ENCODE measurements at regions not wholly inside any gene's neighbourhood (a gene's known extent, or its start where the extent isn't known, plus 50 kb on each side); places are given as distances from the start of the nearest gene placed in this dataset.
A peak's percentile ranks its signal among the peaks of the same experiment; 100 is the strongest.

DNA sequence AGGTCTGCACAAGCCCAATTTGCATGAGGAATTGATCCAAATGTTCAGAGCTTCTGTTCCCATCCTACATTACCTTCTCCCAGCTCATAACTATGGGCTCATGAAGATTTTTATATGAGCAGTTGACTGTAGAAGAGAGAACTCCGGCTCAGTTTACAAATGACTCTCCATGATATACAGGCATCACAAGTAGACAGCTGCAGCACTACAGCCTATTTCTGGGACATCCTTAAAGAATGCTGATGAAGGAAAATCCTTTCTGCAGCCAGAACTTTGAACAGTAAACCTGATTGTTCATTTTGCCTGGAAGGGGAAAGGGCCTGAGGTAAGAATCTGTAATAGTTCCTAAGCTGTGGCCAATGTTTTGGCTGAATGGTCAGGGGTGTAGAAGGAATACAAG lies 174.1 kb upstream of the CXCL13 start:
- H4K20me1 ChIP-seq (replicated peaks; ENCODE audit: insufficient read depth) = no peaks in the 10 kb centered on the region
- ATAC-seq (no peak), DNase-seq (ENCODE audit: low spot score) (no peak)
- H3K4me2 ChIP-seq = no peak overlapping the region
- Mint-ChIP-seq H3K9me3 (no peaks in the 10 kb centered on the region), H3K27me3 (ENCODE audit: insufficient read depth, low read depth, poor library complexity) (no peaks in the 10 kb centered on the region), H3K36me3 (ENCODE audit: low read depth) (no peaks in the 10 kb centered on the region; the same call in 2 of the 3 replicates), H3K4me3 (no peak overlapping the region), H3K27ac (no peak overlapping the region), H3K4me1 (no peaks in the 10 kb centered on the region)
- no peaks in the 10 kb centered on the region for H3K27me3 ChIP-seq (ENCODE audit: insufficient read depth)
- no peaks in the 10 kb centered on the region for H3F3A ChIP-seq (replicated peaks; ENCODE audit: low read depth)
- no peaks in the 10 kb centered on the region for H3K4me1 ChIP-seq (ENCODE audit: insufficient read depth)
- H2AFZ ChIP-seq = no peak overlapping the region
- H3K4me3 ChIP-seq = no peak overlapping the region
- no peak overlapping the region for H3K27ac ChIP-seq (ENCODE audit: low read depth)
- no peaks in the 10 kb centered on the region for H3K79me2 ChIP-seq (replicated peaks; ENCODE audit: insufficient read depth)
- no peaks in the 10 kb centered on the region for H3K9me2 ChIP-seq (ENCODE audit: insufficient read depth)
- no peaks in the 10 kb centered on the region for H3K36me3 ChIP-seq (ENCODE audit: insufficient read depth)
- TF ChIP-seq ZNF331 (CRISPR knock-in tag; IDR thresholded peaks at IDR 0.05; ENCODE audit: low read depth) (no peak), POLR2AphosphoS5 (IDR thresholded peaks at IDR 0.05; ENCODE audit: low read depth) (no peak)

DNA sequence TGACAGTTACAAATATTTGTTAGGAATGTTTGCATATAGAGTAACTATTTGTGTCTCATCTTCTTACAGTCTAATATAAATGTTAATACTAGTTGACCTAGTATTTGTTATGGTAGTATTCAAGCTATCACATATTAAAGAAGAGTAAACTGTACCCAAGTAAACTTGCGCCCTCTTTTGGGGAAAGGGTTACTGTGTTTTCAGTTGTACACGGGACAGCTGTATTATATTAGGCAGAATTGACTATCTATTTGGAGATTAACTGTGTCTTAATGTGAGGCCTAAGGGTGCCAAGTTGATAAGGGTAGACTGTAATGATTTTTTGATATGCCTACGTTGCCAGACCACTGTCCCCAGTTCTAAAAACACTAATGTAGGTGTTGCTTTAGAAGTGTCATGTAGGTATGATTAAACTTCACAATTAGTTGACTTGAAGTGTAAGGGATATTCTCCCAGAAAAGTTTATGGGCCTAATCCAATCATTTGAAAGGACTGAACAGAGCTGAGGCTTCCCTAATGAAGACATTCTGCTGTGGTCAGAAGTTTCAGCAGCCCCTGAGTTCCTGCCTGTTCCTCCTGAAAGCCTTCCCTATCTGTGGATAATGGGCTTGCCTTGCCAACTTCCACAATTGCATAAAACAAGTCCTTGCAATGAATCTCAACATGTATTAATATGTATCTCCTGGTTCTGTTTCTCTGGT lies 172.8 kb upstream of the CXCL13 start:
- Histone ChIP-seq H3K9me2 (ENCODE audit: insufficient read depth) (no peaks in the 10 kb centered on the region), H3K27ac (ENCODE audit: low read depth) (no peak overlapping the region), H3F3A (replicated peaks; ENCODE audit: low read depth) (no peaks in the 10 kb centered on the region), H4K20me1 (replicated peaks; ENCODE audit: insufficient read depth) (no peaks in the 10 kb centered on the region), H3K79me2 (replicated peaks; ENCODE audit: insufficient read depth) (no peaks in the 10 kb centered on the region), H2AFZ (no peak overlapping the region), H3K36me3 (ENCODE audit: insufficient read depth) (no peaks in the 10 kb centered on the region), H3K4me3 (no peak overlapping the region), H3K4me1 (ENCODE audit: insufficient read depth) (no peaks in the 10 kb centered on the region), H3K27me3 (ENCODE audit: insufficient read depth) (no peaks in the 10 kb centered on the region), H3K4me2 (no peak overlapping the region)
- H3K27ac Mint-ChIP-seq = no peak overlapping the region
- ATAC-seq (peak; percentile 58), DNase-seq (ENCODE audit: low spot score) (peak; percentile 47)
- no peak overlapping the region for H3K4me3 Mint-ChIP-seq
- no peaks in the 10 kb centered on the region for H3K9me3 Mint-ChIP-seq
- no peaks in the 10 kb centered on the region for H3K36me3 Mint-ChIP-seq (ENCODE audit: low read depth)
- TF ChIP-seq, protein P1, sequence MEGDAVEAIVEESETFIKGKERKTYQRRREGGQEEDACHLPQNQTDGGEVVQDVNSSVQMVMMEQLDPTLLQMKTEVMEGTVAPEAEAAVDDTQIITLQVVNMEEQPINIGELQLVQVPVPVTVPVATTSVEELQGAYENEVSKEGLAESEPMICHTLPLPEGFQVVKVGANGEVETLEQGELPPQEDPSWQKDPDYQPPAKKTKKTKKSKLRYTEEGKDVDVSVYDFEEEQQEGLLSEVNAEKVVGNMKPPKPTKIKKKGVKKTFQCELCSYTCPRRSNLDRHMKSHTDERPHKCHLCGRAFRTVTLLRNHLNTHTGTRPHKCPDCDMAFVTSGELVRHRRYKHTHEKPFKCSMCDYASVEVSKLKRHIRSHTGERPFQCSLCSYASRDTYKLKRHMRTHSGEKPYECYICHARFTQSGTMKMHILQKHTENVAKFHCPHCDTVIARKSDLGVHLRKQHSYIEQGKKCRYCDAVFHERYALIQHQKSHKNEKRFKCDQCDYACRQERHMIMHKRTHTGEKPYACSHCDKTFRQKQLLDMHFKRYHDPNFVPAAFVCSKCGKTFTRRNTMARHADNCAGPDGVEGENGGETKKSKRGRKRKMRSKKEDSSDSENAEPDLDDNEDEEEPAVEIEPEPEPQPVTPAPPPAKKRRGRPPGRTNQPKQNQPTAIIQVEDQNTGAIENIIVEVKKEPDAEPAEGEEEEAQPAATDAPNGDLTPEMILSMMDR (conservative IDR thresholded peaks at IDR 0.05; ENCODE audit: low read depth in 2 of 2) = peak; percentile 45 to 54; a peak in 3 of 4 replicates
- TF ChIP-seq, protein P2, sequence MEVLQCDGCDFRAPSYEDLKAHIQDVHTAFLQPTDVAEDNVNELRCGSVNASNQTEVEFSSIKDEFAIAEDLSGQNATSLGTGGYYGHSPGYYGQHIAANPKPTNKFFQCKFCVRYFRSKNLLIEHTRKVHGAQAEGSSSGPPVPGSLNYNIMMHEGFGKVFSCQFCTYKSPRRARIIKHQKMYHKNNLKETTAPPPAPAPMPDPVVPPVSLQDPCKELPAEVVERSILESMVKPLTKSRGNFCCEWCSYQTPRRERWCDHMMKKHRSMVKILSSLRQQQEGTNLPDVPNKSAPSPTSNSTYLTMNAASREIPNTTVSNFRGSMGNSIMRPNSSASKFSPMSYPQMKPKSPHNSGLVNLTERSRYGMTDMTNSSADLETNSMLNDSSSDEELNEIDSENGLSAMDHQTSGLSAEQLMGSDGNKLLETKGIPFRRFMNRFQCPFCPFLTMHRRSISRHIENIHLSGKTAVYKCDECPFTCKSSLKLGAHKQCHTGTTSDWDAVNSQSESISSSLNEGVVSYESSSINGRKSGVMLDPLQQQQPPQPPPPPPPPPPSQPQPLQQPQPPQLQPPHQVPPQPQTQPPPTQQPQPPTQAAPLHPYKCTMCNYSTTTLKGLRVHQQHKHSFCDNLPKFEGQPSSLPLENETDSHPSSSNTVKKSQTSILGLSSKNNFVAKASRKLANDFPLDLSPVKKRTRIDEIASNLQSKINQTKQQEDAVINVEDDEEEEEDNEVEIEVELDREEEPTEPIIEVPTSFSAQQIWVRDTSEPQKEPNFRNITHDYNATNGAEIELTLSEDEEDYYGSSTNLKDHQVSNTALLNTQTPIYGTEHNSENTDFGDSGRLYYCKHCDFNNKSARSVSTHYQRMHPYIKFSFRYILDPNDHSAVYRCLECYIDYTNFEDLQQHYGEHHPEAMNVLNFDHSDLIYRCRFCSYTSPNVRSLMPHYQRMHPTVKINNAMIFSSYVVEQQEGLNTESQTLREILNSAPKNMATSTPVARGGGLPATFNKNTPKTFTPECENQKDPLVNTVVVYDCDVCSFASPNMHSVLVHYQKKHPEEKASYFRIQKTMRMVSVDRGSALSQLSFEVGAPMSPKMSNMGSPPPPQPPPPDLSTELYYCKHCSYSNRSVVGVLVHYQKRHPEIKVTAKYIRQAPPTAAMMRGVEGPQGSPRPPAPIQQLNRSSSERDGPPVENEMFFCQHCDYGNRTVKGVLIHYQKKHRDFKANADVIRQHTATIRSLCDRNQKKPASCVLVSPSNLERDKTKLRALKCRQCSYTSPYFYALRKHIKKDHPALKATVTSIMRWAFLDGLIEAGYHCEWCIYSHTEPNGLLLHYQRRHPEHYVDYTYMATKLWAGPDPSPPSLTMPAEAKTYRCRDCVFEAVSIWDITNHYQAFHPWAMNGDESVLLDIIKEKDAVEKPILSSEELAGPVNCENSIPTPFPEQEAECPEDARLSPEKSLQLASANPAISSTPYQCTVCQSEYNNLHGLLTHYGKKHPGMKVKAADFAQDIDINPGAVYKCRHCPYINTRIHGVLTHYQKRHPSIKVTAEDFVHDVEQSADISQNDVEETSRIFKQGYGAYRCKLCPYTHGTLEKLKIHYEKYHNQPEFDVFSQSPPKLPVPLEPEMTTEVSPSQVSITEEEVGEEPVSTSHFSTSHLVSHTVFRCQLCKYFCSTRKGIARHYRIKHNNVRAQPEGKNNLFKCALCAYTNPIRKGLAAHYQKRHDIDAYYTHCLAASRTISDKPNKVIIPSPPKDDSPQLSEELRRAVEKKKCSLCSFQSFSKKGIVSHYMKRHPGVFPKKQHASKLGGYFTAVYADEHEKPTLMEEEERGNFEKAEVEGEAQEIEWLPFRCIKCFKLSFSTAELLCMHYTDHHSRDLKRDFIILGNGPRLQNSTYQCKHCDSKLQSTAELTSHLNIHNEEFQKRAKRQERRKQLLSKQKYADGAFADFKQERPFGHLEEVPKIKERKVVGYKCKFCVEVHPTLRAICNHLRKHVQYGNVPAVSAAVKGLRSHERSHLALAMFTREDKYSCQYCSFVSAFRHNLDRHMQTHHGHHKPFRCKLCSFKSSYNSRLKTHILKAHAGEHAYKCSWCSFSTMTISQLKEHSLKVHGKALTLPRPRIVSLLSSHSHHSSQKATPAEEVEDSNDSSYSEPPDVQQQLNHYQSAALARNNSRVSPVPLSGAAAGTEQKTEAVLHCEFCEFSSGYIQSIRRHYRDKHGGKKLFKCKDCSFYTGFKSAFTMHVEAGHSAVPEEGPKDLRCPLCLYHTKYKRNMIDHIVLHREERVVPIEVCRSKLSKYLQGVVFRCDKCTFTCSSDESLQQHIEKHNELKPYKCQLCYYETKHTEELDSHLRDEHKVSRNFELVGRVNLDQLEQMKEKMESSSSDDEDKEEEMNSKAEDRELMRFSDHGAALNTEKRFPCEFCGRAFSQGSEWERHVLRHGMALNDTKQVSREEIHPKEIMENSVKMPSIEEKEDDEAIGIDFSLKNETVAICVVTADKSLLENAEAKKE (CRISPR knock-in tag; IDR thresholded peaks at IDR 0.05) = no peak
- H3K4me1 Mint-ChIP-seq = peaks cover 5% of the 10 kb centered on the region; the same call in 1 of the 3 replicates
- no peaks in the 10 kb centered on the region for H3K27me3 Mint-ChIP-seq (ENCODE audit: insufficient read depth, low read depth, poor library complexity)
